GM20431 (cell line): ENCODE measurements at regions not wholly inside any gene's neighbourhood (a gene's known extent, or its start where the extent isn't known, plus 50 kb on each side); places are given as distances from the start of the nearest gene placed in this dataset.
"Not testable (repeated sequence)": the region's sequence is repeated elsewhere in the genome, so short reads cannot be mapped to it uniquely, and the experiment has no call there.

Experiments
- in situ Hi-C: fragments of 300-500 bp; cut with MseI, MboI; formaldehyde crosslinking; loops from one replicate; pipeline ENCODE4 v1.15.0; 2020; ENCODE audit warnings: low sequenced_read_pairs; ENCODE audit not compliant: unreplicated experiment

GRCh38 chr2:8230466-8230865, 451.4 kb upstream of the ID2 start:
- in situ Hi-C loops: no loop called here

GRCh38 chr2:8231902-8232301, 450.0 kb upstream of the ID2 start:
- in situ Hi-C loops: no loop called here

- in situ Hi-C loops: no loop called here
These were observed 449.0 kb upstream of the ID2 start for GRCh38 chr2:8232871-8233270.

- in situ Hi-C loops: no loop called here
These were observed 447.6 kb upstream of the ID2 start for GRCh38 chr2:8234253-8234652.

- in situ Hi-C loops: no loop called here
These were observed 447.0 kb upstream of the ID2 start for GRCh38 chr2:8234757-8235374.

GRCh38 chr2:8235419-8235818, 446.4 kb upstream of the ID2 start:
- in situ Hi-C loops: no loop called here

- in situ Hi-C loops: no loop called here
These were observed 445.5 kb upstream of the ID2 start for GRCh38 chr2:8236391-8236790.

GRCh38 chr2:8238521-8239230, 443.2 kb upstream of the ID2 start:
- in situ Hi-C loops: no loop called here

GRCh38 chr2:8239531-8240088, 442.2 kb upstream of the ID2 start:
- in situ Hi-C loops: no loop called here

GRCh38 chr2:8241317-8241716, 440.5 kb upstream of the ID2 start:
- in situ Hi-C loops: no loop called here

- in situ Hi-C loops: no loop called here
These were observed 439.1 kb upstream of the ID2 start for GRCh38 chr2:8242739-8243138.

- in situ Hi-C loops: no loop called here
These were observed 438.0 kb upstream of the ID2 start for GRCh38 chr2:8243748-8244400.

GRCh38 chr2:8244639-8245038, 437.2 kb upstream of the ID2 start:
- in situ Hi-C loops: no loop called here

- in situ Hi-C loops: no loop called here
These were observed 435.7 kb upstream of the ID2 start for GRCh38 chr2:8246137-8246536.

GRCh38 chr2:8247905-8248622, 433.8 kb upstream of the ID2 start:
- in situ Hi-C loops: no loop called here

- in situ Hi-C loops: no loop called here
These were observed 433.3 kb upstream of the ID2 start for GRCh38 chr2:8248623-8248957.

- in situ Hi-C loops: no loop called here
These were observed 432.7 kb upstream of the ID2 start for GRCh38 chr2:8249141-8249540.

GRCh38 chr2:8249769-8250168, 432.1 kb upstream of the ID2 start:
- in situ Hi-C loops: no loop called here

GRCh38 chr2:8250290-8250689, 431.6 kb upstream of the ID2 start:
- in situ Hi-C loops: not testable (repeated sequence)

GRCh38 chr2:8251291-8251690, 430.6 kb upstream of the ID2 start:
- in situ Hi-C loops: no loop called here

GRCh38 chr2:8251856-8252255, 430.0 kb upstream of the ID2 start:
- in situ Hi-C loops: no loop called here
